ENCODE measurements at regions not wholly inside any gene's neighbourhood (a gene's known extent, or its start where the extent isn't known, plus 50 kb on each side); places are given as distances from the start of the nearest gene placed in this dataset.

GRCh38 chr15:36465304-36465703, 114.1 kb upstream of the CDIN1 start:
- no peak for TF ChIP-seq CTCF (IDR thresholded peaks at IDR 0.05; ENCODE audit: borderline replicate concordance, extremely low read depth, low read length, poor library complexity, severe bottlenecking)
- TF ChIP-seq EZH2 (IDR thresholded peaks at IDR 0.05; ENCODE audit: borderline replicate concordance, low read depth, low read length, severe bottlenecking) = no peak

Data from DND-41 (cell line).